HL-60/S4 treated with phorbol 12-myristate 13-acetate at 8.2 ng/mL for 4 days and 3 days (cell line): ENCODE measurements at regions not wholly inside any gene's neighbourhood (a gene's known extent, or its start where the extent isn't known, plus 50 kb on each side); places are given as distances from the start of the nearest gene placed in this dataset.

Experiments
- in situ Hi-C: fragments of 300-500 bp; cut with MboI; formaldehyde crosslinking; loops from 2 replicates; pipeline ENCODE4 v1.15.0; 2022; ENCODE audit warnings: low sequenced_read_pairs

DNA sequence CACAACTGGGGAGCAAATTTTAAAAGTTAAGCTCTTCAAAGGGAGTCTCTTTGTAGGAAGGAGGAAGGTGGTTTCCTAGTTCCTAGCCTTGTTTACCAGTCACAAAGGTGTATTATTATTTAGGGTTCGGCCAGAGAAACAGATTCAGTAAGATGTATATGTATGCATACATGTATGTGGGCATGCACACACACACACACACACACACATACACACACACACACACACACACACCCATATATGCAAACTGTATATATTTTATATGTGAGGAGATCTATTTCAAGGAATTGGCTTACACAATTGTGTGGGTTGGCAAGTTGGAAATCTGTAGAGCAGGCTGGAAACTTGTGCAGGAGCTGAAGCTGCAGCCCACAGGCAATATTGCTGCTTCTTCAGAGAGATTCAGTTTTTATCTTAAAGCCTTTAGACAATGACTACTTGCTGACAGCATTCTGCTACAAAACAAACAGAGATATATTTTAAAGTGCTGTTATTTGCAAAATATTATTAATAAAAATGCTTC, 75.3 kb upstream of the DNAH5 start:
- in situ Hi-C loops, result no loop called here

GRCh38 chr5:14017904-14018303, 73.4 kb upstream of the DNAH5 start:
- in situ Hi-C loops, result no loop called here

- in situ Hi-C loops, result no loop called here
These were observed 72.1 kb upstream of the DNAH5 start for GRCh38 chr5:14016549-14016948.

DNA sequence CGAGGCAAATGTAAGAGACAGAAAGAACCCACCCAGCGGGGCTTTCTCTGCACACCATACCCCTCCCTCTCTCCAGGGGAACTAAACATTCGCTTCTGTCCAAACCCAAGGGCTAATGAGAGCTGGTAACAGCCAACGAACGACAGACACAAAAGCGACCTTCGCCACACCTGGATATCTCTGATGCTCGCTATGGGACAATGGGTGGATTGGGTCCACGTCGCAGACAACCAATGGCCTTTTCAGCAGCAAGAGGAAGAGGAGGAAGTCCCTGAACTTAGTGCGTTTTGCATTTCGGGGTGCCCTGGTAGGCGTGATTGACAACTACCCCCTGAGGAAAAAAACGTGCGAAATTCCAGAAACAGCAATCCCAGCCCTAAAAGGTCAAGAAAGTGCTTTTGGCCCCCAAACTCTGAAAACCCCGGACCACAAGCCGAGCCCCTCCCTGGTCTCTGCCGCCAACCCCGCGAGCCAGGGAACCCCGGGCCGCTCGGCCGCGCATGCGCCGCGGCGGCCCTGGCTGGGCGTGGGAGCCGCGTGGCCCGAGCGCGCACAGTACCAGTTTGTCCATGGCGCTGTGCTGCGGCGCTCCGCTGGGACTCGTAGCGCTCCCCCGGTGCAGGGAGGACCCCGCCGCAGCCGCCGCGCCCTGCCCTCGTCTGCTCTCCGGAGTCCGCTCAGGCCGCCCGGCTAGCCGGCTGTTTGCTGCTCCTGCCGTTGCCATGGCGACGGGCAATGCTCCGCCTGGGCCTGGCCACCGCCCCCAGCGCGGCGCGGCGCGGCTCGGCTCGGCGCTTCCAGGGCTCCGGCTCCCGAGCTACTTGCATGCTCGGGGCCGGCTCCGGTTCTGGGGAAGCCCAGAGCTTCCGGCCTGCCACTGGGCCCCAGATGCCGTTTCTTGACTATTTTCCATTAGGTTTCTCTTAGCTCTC, 66.9 kb upstream of the DNAH5 start:
- in situ Hi-C loops, result no loop called here

DNA sequence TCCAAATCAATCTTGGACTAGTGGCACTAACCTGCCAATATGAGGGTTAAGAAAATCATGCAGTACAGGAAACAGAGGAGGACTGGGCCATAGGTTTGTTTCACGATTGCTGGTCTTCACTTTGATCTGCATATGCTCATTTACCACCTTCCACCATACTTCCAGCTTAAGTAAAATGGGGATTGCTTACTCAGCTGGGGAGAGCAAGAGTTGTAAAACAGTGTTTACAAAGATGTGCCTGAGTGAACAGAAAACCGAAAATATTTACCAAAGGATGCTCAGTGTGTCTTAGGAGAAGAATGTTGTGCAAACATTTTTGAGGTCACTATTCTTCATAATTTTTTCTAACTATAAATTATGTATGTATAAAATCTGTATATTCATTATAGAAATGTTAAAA, 65.1 kb upstream of the DNAH5 start:
- in situ Hi-C loops, result no loop called here

DNA sequence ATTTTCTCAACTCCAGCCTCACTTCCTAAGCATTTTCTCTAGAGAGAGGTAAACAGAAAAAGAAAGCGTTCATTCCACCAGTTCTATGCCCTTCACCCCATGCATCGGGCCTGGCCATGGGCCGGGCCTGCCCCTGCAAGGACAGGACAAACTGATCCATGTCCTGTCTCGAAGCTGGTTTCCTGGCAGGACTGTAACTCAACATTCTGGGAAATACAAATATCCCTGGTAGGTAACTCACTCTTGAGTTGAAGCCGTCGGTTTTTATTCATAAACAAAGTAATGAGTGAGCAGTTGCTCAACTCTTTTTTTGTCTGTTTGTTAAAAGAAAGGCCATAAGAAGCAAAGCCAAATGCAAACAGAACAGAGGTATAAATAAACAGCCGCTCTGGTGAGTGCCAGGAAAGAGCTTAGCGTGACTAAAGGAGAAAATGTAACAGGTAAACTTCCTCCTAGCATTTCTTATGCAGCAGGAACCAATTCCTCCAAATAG, 64.4 kb upstream of the DNAH5 start:
- in situ Hi-C loops, result no loop called here

GRCh38 chr5:14006823-14007520, 62.5 kb upstream of the DNAH5 start:
- in situ Hi-C loops, result no loop called here

- in situ Hi-C loops, result no loop called here
These were observed 60.3 kb upstream of the DNAH5 start for GRCh38 chr5:14004598-14005394.

- in situ Hi-C loops, result no loop called here
These were observed 59.4 kb upstream of the DNAH5 start for GRCh38 chr5:14003936-14004335.

DNA sequence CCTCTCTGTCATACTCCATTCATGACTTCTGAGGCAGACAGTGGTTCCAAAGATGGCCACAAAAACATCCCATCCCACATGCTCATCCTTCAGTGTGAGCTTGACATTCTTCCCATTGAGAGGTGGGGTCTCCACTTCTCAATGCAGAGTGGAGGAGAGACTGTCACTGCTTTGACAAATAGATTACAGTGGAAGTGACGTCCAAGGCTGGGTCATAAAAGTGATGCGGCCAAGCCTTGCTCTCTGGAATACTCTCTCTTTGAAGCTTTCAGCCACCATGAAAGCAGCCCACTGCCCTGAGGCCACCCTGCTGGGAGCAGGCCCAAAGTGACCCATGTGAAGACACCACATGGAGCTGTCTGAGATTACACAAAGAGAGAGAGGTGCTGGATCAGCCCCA, 59.0 kb upstream of the DNAH5 start:
- in situ Hi-C loops, result no loop called here

- in situ Hi-C loops, result loop anchor here (25.0 kb wide), 1 partner anchor 264 kb away; no protein-coding TSS in a partner anchor
These were observed 53.8 kb upstream of the DNAH5 start for GRCh38 chr5:13998254-13998653.

DNA sequence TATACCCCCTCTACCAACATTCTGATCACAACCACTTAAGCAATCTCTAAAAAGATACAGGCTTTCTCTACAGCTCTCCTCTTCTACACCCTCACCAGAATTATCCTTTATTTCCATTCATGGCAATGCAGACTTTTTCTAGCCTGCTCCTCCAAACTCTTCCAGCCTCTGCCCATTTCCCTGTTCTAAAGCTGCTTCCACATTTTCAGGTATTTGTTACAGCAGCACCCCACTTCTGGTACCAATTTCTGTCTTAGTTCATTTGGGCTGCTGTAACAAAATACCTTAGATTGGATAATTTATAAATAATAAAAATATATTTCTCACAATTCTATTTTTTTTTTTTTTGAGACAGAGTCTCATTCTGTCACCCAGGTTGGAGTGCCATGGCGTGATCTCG, 53.0 kb upstream of the DNAH5 start:
- in situ Hi-C loops, result loop anchor here (25.0 kb wide), 1 partner anchor 265 kb away; no protein-coding TSS in a partner anchor

DNA sequence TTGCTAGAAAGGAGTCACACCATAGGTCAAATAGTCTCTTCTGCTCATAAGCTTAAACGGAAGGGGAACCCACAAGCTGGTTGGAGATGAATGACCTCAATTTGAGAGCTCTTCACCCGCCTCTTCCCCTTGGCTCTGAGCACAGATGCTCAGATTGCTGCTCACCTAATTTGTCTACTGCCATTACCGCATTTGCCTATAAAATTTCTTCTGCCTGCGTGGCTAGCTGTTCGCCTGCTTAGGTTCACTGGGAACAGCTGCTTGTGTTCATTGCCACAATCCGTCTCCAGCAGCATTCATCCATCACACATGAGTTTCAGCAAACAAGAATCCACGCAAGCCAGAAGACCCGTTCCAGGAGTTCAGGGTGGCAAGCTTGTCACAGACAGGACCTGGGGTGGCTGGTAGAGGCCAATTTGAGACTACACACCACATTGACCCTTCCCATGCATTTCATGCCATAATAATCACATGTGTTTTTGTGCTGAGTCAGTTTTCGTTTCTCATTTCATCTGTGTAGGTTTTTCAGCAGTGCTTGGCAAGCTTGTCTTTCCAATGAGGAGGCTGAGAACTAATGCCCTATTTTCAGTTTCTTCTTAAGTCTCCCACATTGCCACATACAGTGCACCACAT, 50.2 kb upstream of the DNAH5 start:
- in situ Hi-C loops, result loop anchor here (25.0 kb wide), 1 partner anchor 268 kb away; no protein-coding TSS in a partner anchor
